ENCODE measurements at regions not wholly inside any gene's neighbourhood (a gene's known extent, or its start where the extent isn't known, plus 50 kb on each side); places are given as distances from the start of the nearest gene placed in this dataset.

DNA sequence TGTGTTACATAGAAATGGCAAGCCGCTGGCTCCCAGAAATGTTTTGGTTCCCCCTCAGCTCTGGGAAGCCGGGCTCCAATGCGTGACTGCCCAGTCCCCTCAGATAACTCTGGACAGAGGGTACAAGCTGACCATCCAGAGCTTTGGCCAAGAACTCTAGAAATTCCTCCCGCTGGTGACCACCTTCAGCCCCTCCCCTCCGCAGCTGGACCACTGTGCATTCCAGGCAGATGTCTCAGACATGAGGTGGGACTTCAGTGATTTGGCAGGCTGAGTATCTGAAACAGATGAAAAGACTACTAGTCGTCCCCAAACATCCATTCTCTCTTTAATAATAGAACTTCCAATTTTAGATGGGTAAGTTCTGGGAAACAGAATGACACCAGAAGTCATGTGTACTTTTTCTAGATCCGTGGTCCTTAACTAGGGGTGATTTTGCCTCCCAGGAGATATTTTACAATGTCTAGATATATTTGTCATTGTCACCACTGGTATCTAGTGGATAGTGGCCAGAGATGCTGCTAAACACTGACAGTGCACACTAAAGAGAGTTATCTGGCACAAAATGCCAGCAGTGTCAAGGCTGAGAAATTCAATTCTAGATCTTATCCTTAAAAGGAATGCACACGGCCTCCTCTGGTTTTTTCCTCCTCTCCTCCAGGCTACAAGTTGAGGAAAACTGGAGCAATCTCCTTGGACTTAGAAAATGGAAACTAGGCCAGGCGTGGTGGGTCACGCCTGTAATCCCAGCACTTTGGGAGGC, 294.3 kb downstream of the SRBD1 start:
- TF ChIP-seq, protein P1, sequence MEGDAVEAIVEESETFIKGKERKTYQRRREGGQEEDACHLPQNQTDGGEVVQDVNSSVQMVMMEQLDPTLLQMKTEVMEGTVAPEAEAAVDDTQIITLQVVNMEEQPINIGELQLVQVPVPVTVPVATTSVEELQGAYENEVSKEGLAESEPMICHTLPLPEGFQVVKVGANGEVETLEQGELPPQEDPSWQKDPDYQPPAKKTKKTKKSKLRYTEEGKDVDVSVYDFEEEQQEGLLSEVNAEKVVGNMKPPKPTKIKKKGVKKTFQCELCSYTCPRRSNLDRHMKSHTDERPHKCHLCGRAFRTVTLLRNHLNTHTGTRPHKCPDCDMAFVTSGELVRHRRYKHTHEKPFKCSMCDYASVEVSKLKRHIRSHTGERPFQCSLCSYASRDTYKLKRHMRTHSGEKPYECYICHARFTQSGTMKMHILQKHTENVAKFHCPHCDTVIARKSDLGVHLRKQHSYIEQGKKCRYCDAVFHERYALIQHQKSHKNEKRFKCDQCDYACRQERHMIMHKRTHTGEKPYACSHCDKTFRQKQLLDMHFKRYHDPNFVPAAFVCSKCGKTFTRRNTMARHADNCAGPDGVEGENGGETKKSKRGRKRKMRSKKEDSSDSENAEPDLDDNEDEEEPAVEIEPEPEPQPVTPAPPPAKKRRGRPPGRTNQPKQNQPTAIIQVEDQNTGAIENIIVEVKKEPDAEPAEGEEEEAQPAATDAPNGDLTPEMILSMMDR (IDR thresholded peaks at IDR 0.05), result no peak
- TF ChIP-seq POLR2A (IDR thresholded peaks at IDR 0.05), result no peak

Measured in esophagus squamous epithelium (tissue), 4 donors.